H1 (cell line): ENCODE measurements at regions not wholly inside any gene's neighbourhood (a gene's known extent, or its start where the extent isn't known, plus 50 kb on each side); places are given as distances from the start of the nearest gene placed in this dataset.

Experiments
- CEBPB ChIP-seq: IDR thresholded peaks from 2 replicates; pipeline ENCODE4 v1.6.1; 2012; ENCODE audit warnings: low read depth, low read length
- EZH2 ChIP-seq: fragments of 200-600 bp; sonication (generic); IDR thresholded peaks from 2 replicates; pipeline ENCODE4 v1.7.1; 2012; ENCODE audit warnings: low read depth, mild to moderate bottlenecking, moderate library complexity, low read length, inconsistent platforms; ENCODE audit not compliant: severe bottlenecking
- JUN ChIP-seq: IDR thresholded peaks from 2 replicates; pipeline ENCODE4 v1.6.1; 2011; ENCODE audit warnings: low read depth, mild to moderate bottlenecking, improper control_type of control experiment, low read length
- KDM1A ChIP-seq: fragments of 200-600, 300-600 bp; sonication (generic); IDR thresholded peaks from 2 replicates; pipeline ENCODE4 v1.7.1; 2016; ENCODE audit warnings: mild to moderate bottlenecking, low read length, borderline replicate concordance
- MAFK ChIP-seq: IDR thresholded peaks from 2 replicates; pipeline ENCODE4 v1.6.1; 2012; ENCODE audit warnings: low read depth, mild to moderate bottlenecking, improper control_type of control experiment, low read length
- NRF1 ChIP-seq: IDR thresholded peaks from 2 replicates; pipeline ENCODE4 v1.6.1; 2011; ENCODE audit warnings: mild to moderate bottlenecking, low read depth, low read length, improper control_type of control experiment
- POLR2AphosphoS5 ChIP-seq: IDR thresholded peaks from 2 replicates; pipeline ENCODE4 v1.6.1; 2011; ENCODE audit warnings: low read depth, low read length
- RFX5 ChIP-seq: IDR thresholded peaks from 2 replicates; pipeline ENCODE4 v1.6.1; 2011; ENCODE audit warnings: low read depth, low read length, improper control_type of control experiment, borderline replicate concordance
- SAP30 ChIP-seq: fragments of 300-600 bp; sonication (generic); IDR thresholded peaks from 2 replicates; pipeline ENCODE4 v1.7.1; 2012; ENCODE audit warnings: low read length, moderate library complexity, mild to moderate bottlenecking, inconsistent platforms; ENCODE audit not compliant: insufficient read depth, insufficient replicate concordance
- SUZ12 ChIP-seq: fragments of 200-600 bp; sonication (generic); IDR thresholded peaks from 2 replicates; pipeline ENCODE4 v1.6.1; 2012; ENCODE audit warnings: mild to moderate bottlenecking, inconsistent platforms, low read length, moderate library complexity, mixed read lengths
- TAF1 ChIP-seq: IDR thresholded peaks from 2 replicates; pipeline ENCODE4 v1.6.1; 2011; ENCODE audit warnings: mild to moderate bottlenecking, low read depth, low read length
- TAF7 ChIP-seq: optimal IDR thresholded peaks from 2 replicates; pipeline ENCODE3; 2011; ENCODE audit warnings: low read depth, mild to moderate bottlenecking, inconsistent platforms, low read length, moderate library complexity, borderline replicate concordance
- TF ChIP-seq, protein P1 (sequence below), 3 experiments: IDR thresholded peaks; 1 replicate in 2 of 3; 2 replicates in 1 of 3; pipeline versions ENCODE4 v1.5.1 to v1.6.1; 2011; ENCODE audit warnings: low read length in 3 of 3, mild to moderate bottlenecking in 3 of 3, inconsistent platforms in 2 of 3, low read depth in 1 of 3, moderate library complexity in 1 of 3; ENCODE audit not compliant: insufficient read depth in 1 of 3; ENCODE audit errors: control extremely low read depth in 1 of 3
- TF ChIP-seq, protein P2 (sequence below): IDR thresholded peaks from 2 replicates; pipeline ENCODE4 v1.6.1; 2012; ENCODE audit warnings: inconsistent platforms

DNA sequence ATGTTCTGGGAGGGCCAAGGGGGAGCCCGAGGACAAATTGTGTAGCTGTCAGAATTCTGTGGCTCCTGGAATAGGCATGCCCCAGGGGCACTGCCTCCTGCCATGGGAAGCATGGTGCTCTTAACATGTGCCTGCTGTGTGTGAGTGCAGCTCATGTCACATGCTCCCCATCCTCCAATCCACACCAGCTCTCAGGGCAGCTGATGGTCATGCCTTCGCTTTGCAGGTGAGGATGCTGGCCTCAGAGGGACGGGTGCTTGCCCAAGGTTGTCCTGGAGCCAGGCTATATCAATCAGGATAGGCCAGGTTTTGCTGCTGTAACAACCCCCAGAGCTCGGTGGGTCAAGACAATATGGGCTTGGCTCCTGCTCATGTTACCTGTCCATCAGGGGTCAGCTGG is 303.4 kb downstream of the RPS24 start:
- TF ChIP-seq, protein P1, sequence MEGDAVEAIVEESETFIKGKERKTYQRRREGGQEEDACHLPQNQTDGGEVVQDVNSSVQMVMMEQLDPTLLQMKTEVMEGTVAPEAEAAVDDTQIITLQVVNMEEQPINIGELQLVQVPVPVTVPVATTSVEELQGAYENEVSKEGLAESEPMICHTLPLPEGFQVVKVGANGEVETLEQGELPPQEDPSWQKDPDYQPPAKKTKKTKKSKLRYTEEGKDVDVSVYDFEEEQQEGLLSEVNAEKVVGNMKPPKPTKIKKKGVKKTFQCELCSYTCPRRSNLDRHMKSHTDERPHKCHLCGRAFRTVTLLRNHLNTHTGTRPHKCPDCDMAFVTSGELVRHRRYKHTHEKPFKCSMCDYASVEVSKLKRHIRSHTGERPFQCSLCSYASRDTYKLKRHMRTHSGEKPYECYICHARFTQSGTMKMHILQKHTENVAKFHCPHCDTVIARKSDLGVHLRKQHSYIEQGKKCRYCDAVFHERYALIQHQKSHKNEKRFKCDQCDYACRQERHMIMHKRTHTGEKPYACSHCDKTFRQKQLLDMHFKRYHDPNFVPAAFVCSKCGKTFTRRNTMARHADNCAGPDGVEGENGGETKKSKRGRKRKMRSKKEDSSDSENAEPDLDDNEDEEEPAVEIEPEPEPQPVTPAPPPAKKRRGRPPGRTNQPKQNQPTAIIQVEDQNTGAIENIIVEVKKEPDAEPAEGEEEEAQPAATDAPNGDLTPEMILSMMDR (IDR thresholded peaks at IDR 0.05; ENCODE audit: control extremely low read depth in 1 of 3, insufficient read depth in 1 of 3, low read depth in 1 of 3, low read length in 3 of 3), result no peak
- no peak for TF ChIP-seq SUZ12
- TF ChIP-seq EZH2, result no peak
- TF ChIP-seq MAFK, result no peak
- TF ChIP-seq JUN, result no peak
- TF ChIP-seq NRF1, result no peak
- TF ChIP-seq CEBPB, result no peak
- TF ChIP-seq SAP30, result no peak
- TF ChIP-seq KDM1A, result no peak
- TF ChIP-seq TAF7, result no peak
- TF ChIP-seq, protein P2, sequence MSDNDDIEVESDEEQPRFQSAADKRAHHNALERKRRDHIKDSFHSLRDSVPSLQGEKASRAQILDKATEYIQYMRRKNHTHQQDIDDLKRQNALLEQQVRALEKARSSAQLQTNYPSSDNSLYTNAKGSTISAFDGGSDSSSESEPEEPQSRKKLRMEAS, result no peak
- TF ChIP-seq TAF1, result no peak
- TF ChIP-seq POLR2AphosphoS5, result no peak
- TF ChIP-seq RFX5, result no peak
